ENCODE measurements at regions not wholly inside any gene's neighbourhood (a gene's known extent, or its start where the extent isn't known, plus 50 kb on each side); places are given as distances from the start of the nearest gene placed in this dataset.

GRCh38 chr16:63385714-63386432 is 1349.6 kb upstream of the CDH8 start:
- no peak for DNase-seq (ENCODE audit: low read depth in 2 of 2)

- DNase-seq (ENCODE audit: low read depth in 2 of 2), result no peak
Observed at GRCh38 chr16:63373744-63374143, 1337.5 kb upstream of the CDH8 start.

GRCh38 chr16:63372815-63373214 is 1336.6 kb upstream of the CDH8 start:
- no peak for DNase-seq (ENCODE audit: low read depth in 2 of 2)

- DNase-seq (ENCODE audit: low read depth in 2 of 2), result no peak
Observed at GRCh38 chr16:63372283-63372682, 1336.0 kb upstream of the CDH8 start.

GRCh38 chr16:63365649-63366304 is 1329.5 kb upstream of the CDH8 start:
- DNase-seq (ENCODE audit: low read depth in 2 of 2), result no peak

GRCh38 chr16:63363738-63364137 is 1327.5 kb upstream of the CDH8 start:
- no peak for DNase-seq (ENCODE audit: low read depth in 2 of 2)

GRCh38 chr16:63361032-63361624 is 1324.9 kb upstream of the CDH8 start:
- no peak for DNase-seq (ENCODE audit: low read depth in 2 of 2)

- DNase-seq (ENCODE audit: low read depth in 2 of 2), result no peak
Observed at GRCh38 chr16:63349961-63350360, 1313.7 kb upstream of the CDH8 start.

GRCh38 chr16:63346000-63346399 is 1309.8 kb upstream of the CDH8 start:
- DNase-seq (ENCODE audit: low read depth in 2 of 2), result no peak

- DNase-seq (ENCODE audit: low read depth in 2 of 2), result no peak
Observed at GRCh38 chr16:63337264-63337663, 1301.0 kb upstream of the CDH8 start.

- DNase-seq (ENCODE audit: low read depth in 2 of 2), result no peak
Observed at GRCh38 chr16:63331111-63331510, 1294.9 kb upstream of the CDH8 start.

GRCh38 chr16:63326736-63327339 is 1290.6 kb upstream of the CDH8 start:
- DNase-seq (ENCODE audit: low read depth in 2 of 2), result no peak

- no peak for DNase-seq (ENCODE audit: low read depth in 2 of 2)
Observed at GRCh38 chr16:63323722-63324705, 1287.8 kb upstream of the CDH8 start.

- no peak for DNase-seq (ENCODE audit: low read depth in 2 of 2)
Observed at GRCh38 chr16:63323055-63323454, 1286.8 kb upstream of the CDH8 start.

GRCh38 chr16:63315229-63315628 is 1279.0 kb upstream of the CDH8 start:
- no peak for DNase-seq (ENCODE audit: low read depth in 2 of 2)

- DNase-seq (ENCODE audit: low read depth in 2 of 2), result no peak
Observed at GRCh38 chr16:63312346-63312745, 1276.1 kb upstream of the CDH8 start.

- DNase-seq (ENCODE audit: low read depth in 2 of 2), result no peak
Observed at GRCh38 chr16:63311313-63311712, 1275.1 kb upstream of the CDH8 start.

GRCh38 chr16:63302811-63303210 is 1266.6 kb upstream of the CDH8 start:
- DNase-seq (ENCODE audit: low read depth in 2 of 2), result no peak

GRCh38 chr16:63301349-63301748 is 1265.1 kb upstream of the CDH8 start:
- DNase-seq (ENCODE audit: low read depth in 2 of 2), result no peak

GRCh38 chr16:63298993-63299392 is 1262.8 kb upstream of the CDH8 start:
- no peak for DNase-seq (ENCODE audit: low read depth in 2 of 2)

GRCh38 chr16:63292036-63292435 is 1255.8 kb upstream of the CDH8 start:
- no peak for DNase-seq (ENCODE audit: low read depth in 2 of 2)
